ENCODE measurements at regions not wholly inside any gene's neighbourhood (a gene's known extent, or its start where the extent isn't known, plus 50 kb on each side); places are given as distances from the start of the nearest gene placed in this dataset.

DNA sequence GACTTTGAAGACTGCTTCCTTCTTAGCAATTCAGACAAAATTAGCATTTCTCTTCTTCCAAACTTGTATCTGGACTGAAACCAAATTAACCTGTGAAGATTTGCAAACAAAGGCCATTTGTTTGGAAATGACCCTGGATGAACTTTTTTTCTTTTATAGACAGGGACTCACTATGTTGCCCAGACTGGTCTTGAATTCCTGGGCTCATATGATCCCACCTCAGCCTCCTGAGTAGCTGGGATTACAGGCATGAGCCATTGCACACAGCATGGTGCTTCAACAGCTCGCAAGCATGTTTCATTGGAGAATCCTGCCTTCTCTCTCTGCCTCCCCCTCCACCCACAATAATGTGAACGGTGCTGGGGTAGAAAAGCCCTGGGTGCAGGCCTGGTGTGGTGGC, 170.2 kb downstream of the ARL4C start:
- H3K9ac ChIP-seq (ENCODE audit: insufficient read depth, low read length, poor library complexity, severe bottlenecking), result no peak overlapping the region
- H3K27ac ChIP-seq (ENCODE audit: low read depth in 1 of 2, low read length in 2 of 2), result no peak overlapping the region
- H2AFZ ChIP-seq (ENCODE audit: insufficient read depth, low read depth, low read length, poor library complexity, severe bottlenecking), result no peak overlapping the region
- Mint-ChIP-seq H3K9me3 (peaks cover 0 to 3% (median 0%) of the 10 kb centered on the region in 7 donors), H3K36me3 (no peaks in the 10 kb centered on the region), H3K27me3 (ENCODE audit: low read depth in 3 of 3) (peaks cover 0 to 9% (median 4%) of the 10 kb centered on the region in 3 donors), H3K4me3 (no peak overlapping the region), H3K4me1 (no peaks in the 10 kb centered on the region), H3K27ac (no peak overlapping the region)
- H3K4me2 ChIP-seq (replicated peaks; ENCODE audit: extremely low read depth, low read length, poor library complexity, severe bottlenecking), result no peak overlapping the region
- H4K20me1 ChIP-seq (ENCODE audit: insufficient read depth, low read length), result no peaks in the 10 kb centered on the region
- no peaks in the 10 kb centered on the region for H3K36me3 ChIP-seq (replicated peaks in 1 of 2; ENCODE audit: control insufficient read depth in 1 of 2, insufficient read depth in 2 of 2, low read length in 2 of 2)
- WGBS (ENCODE audit: insufficient coverage), result no CpG with 5 or more reads among the region's 2 CpGs
- intact Hi-C loops (cut with micrococcal nuclease), result no loop called here
- TF ChIP-seq CTCF (IDR thresholded peaks at IDR 0.05), result no peak
- peaks cover 0 to 2% of the 10 kb centered on the region in 2 donors for H3K27me3 ChIP-seq (ENCODE audit: control insufficient read depth in 2 of 2, insufficient read depth in 2 of 2, low read length in 2 of 2)
- no peaks in the 10 kb centered on the region for H3K9me3 ChIP-seq (replicated peaks in 1 of 2; ENCODE audit: control insufficient read depth in 1 of 2, insufficient read depth in 1 of 2, low read length in 2 of 2)
- H3K4me1 ChIP-seq (ENCODE audit: control insufficient read depth in 1 of 2, insufficient read depth in 2 of 2, low read length in 2 of 2), result no peaks in the 10 kb centered on the region
- no peak overlapping the region for H3K4me3 ChIP-seq (replicated peaks in 1 of 3; ENCODE audit: low read depth in 2 of 3, low read length in 3 of 3)
- no peak for DNase-seq
- H3K79me2 ChIP-seq (ENCODE audit: insufficient read depth, low read length), result no peaks in the 10 kb centered on the region

GRCh38 chr2:234324116-234324515, 172.8 kb downstream of the ARL4C start:
- Histone ChIP-seq H3K4me2 (replicated peaks; ENCODE audit: extremely low read depth, low read length, poor library complexity, severe bottlenecking) (no peak overlapping the region), H3K9me3 (replicated peaks in 1 of 2; ENCODE audit: control insufficient read depth in 1 of 2, insufficient read depth in 1 of 2, low read length in 2 of 2) (no peaks in the 10 kb centered on the region), H3K9ac (ENCODE audit: insufficient read depth, low read length, poor library complexity, severe bottlenecking) (no peak overlapping the region), H3K4me1 (ENCODE audit: control insufficient read depth in 1 of 2, insufficient read depth in 2 of 2, low read length in 2 of 2) (no peaks in the 10 kb centered on the region), H2AFZ (ENCODE audit: insufficient read depth, low read depth, low read length, poor library complexity, severe bottlenecking) (no peak overlapping the region), H3K36me3 (replicated peaks in 1 of 2; ENCODE audit: control insufficient read depth in 1 of 2, insufficient read depth in 2 of 2, low read length in 2 of 2) (no peaks in the 10 kb centered on the region), H3K4me3 (replicated peaks in 1 of 3; ENCODE audit: low read depth in 2 of 3, low read length in 3 of 3) (no peak overlapping the region), H4K20me1 (ENCODE audit: insufficient read depth, low read length) (no peaks in the 10 kb centered on the region), H3K27ac (ENCODE audit: low read depth in 1 of 2, low read length in 2 of 2) (no peak overlapping the region), H3K27me3 (ENCODE audit: control insufficient read depth in 2 of 2, insufficient read depth in 2 of 2, low read length in 2 of 2) (peaks cover 2% of the 10 kb centered on the region in 2 donors), H3K79me2 (ENCODE audit: insufficient read depth, low read length) (no peaks in the 10 kb centered on the region)
- no peak for DNase-seq
- TF ChIP-seq CTCF (IDR thresholded peaks at IDR 0.05), result no peak
- Mint-ChIP-seq H3K27ac (no peak overlapping the region), H3K4me1 (no peaks in the 10 kb centered on the region), H3K4me3 (no peak overlapping the region), H3K27me3 (ENCODE audit: low read depth in 3 of 3) (peaks cover 0 to 14% (median 4%) of the 10 kb centered on the region in 3 donors), H3K9me3 (peaks cover 0 to 3% (median 0%) of the 10 kb centered on the region in 7 donors), H3K36me3 (no peaks in the 10 kb centered on the region)
- WGBS (ENCODE audit: insufficient coverage), result 92% methylated on average over 5 of the region's 5 CpGs
- intact Hi-C loops (cut with micrococcal nuclease), result no loop called here
